ENCODE measurements at regions not wholly inside any gene's neighbourhood (a gene's known extent, or its start where the extent isn't known, plus 50 kb on each side); places are given as distances from the start of the nearest gene placed in this dataset.

DNA sequence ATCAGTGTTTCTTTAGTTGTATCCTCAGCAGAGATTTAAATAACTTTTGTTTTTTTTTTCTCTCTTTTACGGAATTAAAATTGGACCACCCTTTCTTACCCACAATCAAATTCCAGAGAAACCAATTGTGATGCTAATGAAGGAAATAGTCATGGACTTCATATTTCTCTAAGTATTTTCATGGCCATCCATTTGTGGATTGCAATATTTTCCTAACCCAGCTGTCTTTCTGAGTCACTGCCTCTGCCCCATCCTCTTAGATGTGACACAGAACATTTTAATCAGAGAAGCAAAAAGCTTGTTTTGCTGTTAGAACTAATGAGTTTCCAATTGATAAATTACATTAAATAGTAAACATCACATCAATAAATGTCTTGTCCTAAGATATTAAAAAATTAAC is 405.5 kb upstream of the ADGRB3 start:
- BruUV-seq (replicated peaks), result no TSS peak
- ChIA-PET POLR2A (ENCODE audit: low non-redundant PET) (no interaction called here), CTCF (no interaction called here)
- peak; percentile 24 for DNase-seq (ENCODE audit: low spot score)
- intact Hi-C loops (cut with micrococcal nuclease; ENCODE audit: unreplicated experiment), result loop anchor here (5.0 to 10.0 kb wide), 3 partner anchors 297 to 1805 kb away; no protein-coding TSS in a partner anchor
- no peaks in the 10 kb centered on the region for H3K9me3 ChIP-seq (ENCODE audit: low read depth, low read length, poor library complexity, severe bottlenecking)
- no peaks in the 10 kb centered on the region for H3K27me3 ChIP-seq (replicated peaks; ENCODE audit: insufficient read depth, low read depth, low read length, poor library complexity)
- TF ChIP-seq, protein P1, sequence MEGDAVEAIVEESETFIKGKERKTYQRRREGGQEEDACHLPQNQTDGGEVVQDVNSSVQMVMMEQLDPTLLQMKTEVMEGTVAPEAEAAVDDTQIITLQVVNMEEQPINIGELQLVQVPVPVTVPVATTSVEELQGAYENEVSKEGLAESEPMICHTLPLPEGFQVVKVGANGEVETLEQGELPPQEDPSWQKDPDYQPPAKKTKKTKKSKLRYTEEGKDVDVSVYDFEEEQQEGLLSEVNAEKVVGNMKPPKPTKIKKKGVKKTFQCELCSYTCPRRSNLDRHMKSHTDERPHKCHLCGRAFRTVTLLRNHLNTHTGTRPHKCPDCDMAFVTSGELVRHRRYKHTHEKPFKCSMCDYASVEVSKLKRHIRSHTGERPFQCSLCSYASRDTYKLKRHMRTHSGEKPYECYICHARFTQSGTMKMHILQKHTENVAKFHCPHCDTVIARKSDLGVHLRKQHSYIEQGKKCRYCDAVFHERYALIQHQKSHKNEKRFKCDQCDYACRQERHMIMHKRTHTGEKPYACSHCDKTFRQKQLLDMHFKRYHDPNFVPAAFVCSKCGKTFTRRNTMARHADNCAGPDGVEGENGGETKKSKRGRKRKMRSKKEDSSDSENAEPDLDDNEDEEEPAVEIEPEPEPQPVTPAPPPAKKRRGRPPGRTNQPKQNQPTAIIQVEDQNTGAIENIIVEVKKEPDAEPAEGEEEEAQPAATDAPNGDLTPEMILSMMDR (conservative IDR thresholded peaks at IDR 0.05; ENCODE audit: low read depth, low read length), result no peak
- no peak for TF ChIP-seq EZH2 (IDR thresholded peaks at IDR 0.05; ENCODE audit: borderline replicate concordance, low read depth, low read length, poor library complexity, severe bottlenecking)
- H3K36me3 ChIP-seq (ENCODE audit: insufficient read depth, low read length, poor library complexity, severe bottlenecking), result no peaks in the 10 kb centered on the region
- H3K27ac ChIP-seq (ENCODE audit: low read depth, low read length, poor library complexity, severe bottlenecking), result no peak overlapping the region
- H3K4me3 ChIP-seq (ENCODE audit: low read depth, low read length, poor library complexity, severe bottlenecking), result no peak overlapping the region
- peaks cover 16% of the 10 kb centered on the region for H3K4me1 ChIP-seq (ENCODE audit: insufficient read depth, low read length, poor library complexity, severe bottlenecking)

DNA sequence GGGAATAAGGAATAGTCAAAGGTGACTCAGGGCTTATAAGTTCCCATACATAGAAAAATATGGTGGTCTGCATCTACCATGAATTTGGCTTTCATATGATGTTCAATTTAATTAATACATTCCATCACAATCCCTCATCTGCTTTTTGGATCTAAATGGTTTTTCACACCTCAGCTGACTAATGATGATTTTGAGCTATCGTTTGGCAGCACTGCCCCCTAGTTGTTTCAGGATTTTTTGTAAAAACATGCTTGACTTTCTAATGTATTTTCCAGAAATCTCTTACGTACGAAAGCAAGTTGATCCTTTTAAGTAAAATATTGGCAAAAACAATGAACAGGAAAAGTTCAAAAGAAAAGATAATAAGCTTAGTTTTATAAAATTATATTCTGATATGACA is 408.6 kb upstream of the ADGRB3 start:
- CTCF ChIA-PET, result interaction anchor here (1.3 kb wide), 1 partner anchor 293 kb away, joined by 6 read pairs; no protein-coding TSS in a partner anchor
- H3K9me3 ChIP-seq (ENCODE audit: low read depth, low read length, poor library complexity, severe bottlenecking), result no peaks in the 10 kb centered on the region
- intact Hi-C loops (cut with micrococcal nuclease; ENCODE audit: unreplicated experiment), result loop anchor here (2.0 to 10.0 kb wide), 4 partner anchors 294 to 1802 kb away; no protein-coding TSS in a partner anchor
- TF ChIP-seq, protein P1 (conservative IDR thresholded peaks at IDR 0.05; ENCODE audit: low read depth, low read length), result peak; percentile 74
- no peak for TF ChIP-seq EZH2 (IDR thresholded peaks at IDR 0.05; ENCODE audit: borderline replicate concordance, low read depth, low read length, poor library complexity, severe bottlenecking)
- H3K36me3 ChIP-seq (ENCODE audit: insufficient read depth, low read length, poor library complexity, severe bottlenecking), result no peaks in the 10 kb centered on the region
- H3K4me3 ChIP-seq (ENCODE audit: low read depth, low read length, poor library complexity, severe bottlenecking), result no peak overlapping the region
- BruUV-seq (replicated peaks), result no TSS peak
- POLR2A ChIA-PET (ENCODE audit: low non-redundant PET), result interaction anchor here (0.5 to 0.6 kb wide), 2 partner anchors 11 to 87 kb away, joined by 3 read pairs; no protein-coding TSS in a partner anchor
- no peak overlapping the region for H3K27ac ChIP-seq (ENCODE audit: low read depth, low read length, poor library complexity, severe bottlenecking)
- peak; percentile 64 for DNase-seq (ENCODE audit: low spot score)
- H3K4me1 ChIP-seq (ENCODE audit: insufficient read depth, low read length, poor library complexity, severe bottlenecking), result peaks cover 11% of the 10 kb centered on the region
- H3K27me3 ChIP-seq (replicated peaks; ENCODE audit: insufficient read depth, low read depth, low read length, poor library complexity), result no peaks in the 10 kb centered on the region

DNA sequence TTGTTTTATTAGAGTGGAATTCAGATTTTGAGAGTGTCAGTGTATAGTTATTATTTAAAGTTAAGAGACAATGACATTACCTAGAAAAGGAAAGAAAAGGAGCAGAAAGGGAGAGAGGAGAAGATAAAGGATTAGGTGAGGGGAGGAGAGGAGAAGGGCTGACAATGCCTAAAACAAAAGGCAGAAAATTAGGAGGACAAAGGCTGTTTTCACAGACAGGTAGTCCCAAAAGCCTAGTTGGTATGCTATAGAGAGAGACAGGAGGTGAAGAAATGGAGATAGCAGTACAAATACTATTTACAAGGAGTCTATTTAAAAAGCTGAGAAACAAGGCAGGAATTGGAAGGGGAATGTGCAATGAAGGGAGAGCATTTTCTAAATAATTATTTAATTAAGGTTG is 409.4 kb upstream of the ADGRB3 start:
- DNase-seq (ENCODE audit: low spot score), result no peak
- Histone ChIP-seq H3K4me3 (ENCODE audit: low read depth, low read length, poor library complexity, severe bottlenecking) (no peak overlapping the region), H3K36me3 (ENCODE audit: insufficient read depth, low read length, poor library complexity, severe bottlenecking) (no peaks in the 10 kb centered on the region), H3K4me1 (ENCODE audit: insufficient read depth, low read length, poor library complexity, severe bottlenecking) (peaks cover 11% of the 10 kb centered on the region), H3K9me3 (ENCODE audit: low read depth, low read length, poor library complexity, severe bottlenecking) (no peaks in the 10 kb centered on the region), H3K27ac (ENCODE audit: low read depth, low read length, poor library complexity, severe bottlenecking) (no peak overlapping the region), H3K27me3 (replicated peaks; ENCODE audit: insufficient read depth, low read depth, low read length, poor library complexity) (no peaks in the 10 kb centered on the region)
- no TSS peak for BruUV-seq (replicated peaks)
- ChIA-PET CTCF (interaction anchor here (0.6 kb wide), 1 partner anchor 19 kb away, joined by 3 read pairs; no protein-coding TSS in a partner anchor), POLR2A (ENCODE audit: low non-redundant PET) (interaction anchor here (0.6 kb wide), 1 partner anchor 100 kb away, joined by 4 read pairs; no protein-coding TSS in a partner anchor)
- intact Hi-C loops (cut with micrococcal nuclease; ENCODE audit: unreplicated experiment), result loop anchor here (2.0 to 10.0 kb wide), 4 partner anchors 293 to 1801 kb away; no protein-coding TSS in a partner anchor
- TF ChIP-seq EZH2 (IDR thresholded peaks at IDR 0.05; ENCODE audit: borderline replicate concordance, low read depth, low read length, poor library complexity, severe bottlenecking), result no peak
- TF ChIP-seq, protein P1 (conservative IDR thresholded peaks at IDR 0.05; ENCODE audit: low read depth, low read length), result no peak

All from A673 (cell line).